HCT116 (cell line): ENCODE measurements at regions not wholly inside any gene's neighbourhood (a gene's known extent, or its start where the extent isn't known, plus 50 kb on each side); places are given as distances from the start of the nearest gene placed in this dataset.

Source experiments
- ATAC-seq: fragments of 200-7000 bp; cut with Tn5 transposase; 2 replicates; pipeline ENCODE4 v1.9.1; 2020; ENCODE audit warnings: mild to moderate bottlenecking, moderate library complexity
- BruUV-seq: library from RNA; stranded (reverse); fragments of 400-500 nt; replicated peaks from 2 replicates; lab custom pipeline; 2021; lab: Mats Ljungman, UMichigan
- CTCF ChIA-PET: fragments of 300-600 bp; sonication (Branson Sonifier 250); formaldehyde crosslinking; loops from one replicate; lab custom pipeline; 2021; ENCODE audit warnings: antibody characterized with exemption; lab: Charles Lee
- POLR2A ChIA-PET: fragments of 300-600, 350-600 bp; sonication (Branson Sonifier 250); formaldehyde crosslinking; loops from one replicate; lab custom pipeline; 2021; ENCODE audit warnings: antibody characterized with exemption; lab: Charles Lee
- RAD21 ChIA-PET, 2 experiments: fragments of 300-600 bp; sonication (Branson Sonifier 250); formaldehyde crosslinking; loops; one replicate each; lab custom pipeline; 2023; ENCODE audit warnings: low total read pairs in 2 of 2; ENCODE audit not compliant: uncharacterized antibody in 2 of 2, unreplicated experiment in 2 of 2, low non-redundant PET in 1 of 2; lab: Charles Lee
- DNase-seq: peaks from one replicate; pipeline ENCODE4 v3.0.0-alpha.2; 2010; ENCODE audit warnings: low read depth, low spot score
- H2AFZ ChIP-seq: fragments of 200-600 bp; shearing (Covaris generic), sonication (generic); 2 replicates; pipeline ENCODE4 v1.6.1; 2017; ENCODE audit warnings: low read depth, mixed run types, mixed read lengths, antibody characterized with exemption, low read length; ENCODE audit not compliant: poor library complexity, severe bottlenecking
- H3K27ac ChIP-seq: 2 replicates; pipeline ENCODE4 v1.5.1; 2012; ENCODE audit warnings: low read depth, low read length
- H3K27me3 ChIP-seq: fragments of 200-600 bp; sonication (generic); 2 replicates; pipeline ENCODE4 v1.6.1; 2016; ENCODE audit warnings: mixed run types, low read length, mixed read lengths; ENCODE audit not compliant: insufficient read depth
- H3K36me3 ChIP-seq, 2 experiments: fragments of 200-500 bp in 1 of 2; fragments of 200-600 bp in 1 of 2; sonication (Bioruptor generic) in 1 of 2; sonication (generic) in 1 of 2; 2 replicates each; pipeline versions ENCODE4 v1.5.1 to v1.6.1; 2014 to 2016; ENCODE audit warnings: low read length in 2 of 2, inconsistent platforms in 1 of 2, mixed read lengths in 1 of 2, mixed run types in 1 of 2; ENCODE audit not compliant: insufficient read depth in 2 of 2, control insufficient read depth in 1 of 2
- H3K4me1 ChIP-seq, 2 experiments: fragments of 200-600 bp in 1 of 2; sonication (generic) in 1 of 2; 2 replicates each; pipeline versions ENCODE4 v1.5.1 to v1.6.1; 2012 to 2017; ENCODE audit warnings: low read length in 2 of 2, inconsistent platforms in 1 of 2, mild to moderate bottlenecking in 1 of 2, mixed read lengths in 1 of 2, mixed run types in 1 of 2, moderate library complexity in 1 of 2; ENCODE audit not compliant: insufficient read depth in 2 of 2, control insufficient read depth in 1 of 2
- H3K4me2 ChIP-seq: fragments of 200-600 bp; sonication (generic); 2 replicates; pipeline ENCODE4 v1.6.1; 2017; ENCODE audit warnings: mixed run types, low read length, mixed read lengths
- H3K4me3 ChIP-seq, 2 experiments: fragments of 200-600 bp in 1 of 2; sonication (generic) in 1 of 2; replicated peaks in 1 of 2; 2 replicates each; pipeline ENCODE4 v1.5.1; 2011 to 2016; ENCODE audit warnings: low read length in 2 of 2, control low read depth in 1 of 2, low read depth in 1 of 2, mild to moderate bottlenecking in 1 of 2, mixed read lengths in 1 of 2, mixed run types in 1 of 2
- H3K79me2 ChIP-seq: fragments of 200-600 bp; sonication (generic); 2 replicates; pipeline ENCODE4 v1.6.1; 2017; ENCODE audit warnings: mild to moderate bottlenecking, mixed run types, low read length, moderate library complexity, mixed read lengths; ENCODE audit not compliant: insufficient read depth
- H3K9ac ChIP-seq: fragments of 200-600 bp; sonication (generic); 2 replicates; pipeline ENCODE4 v1.6.1; 2016; ENCODE audit warnings: low read length, mixed read lengths
- H3K9me2 ChIP-seq: fragments of 200-600 bp; sonication (generic), shearing (Covaris generic); 2 replicates; pipeline ENCODE4 v1.6.1; 2017; ENCODE audit warnings: mixed run types, mild to moderate bottlenecking, moderate library complexity; ENCODE audit not compliant: insufficient read depth
- H3K9me3 ChIP-seq, 2 experiments: fragments of 200-500 bp in 1 of 2; fragments of 200-600 bp in 1 of 2; sonication (Bioruptor generic) in 1 of 2; sonication (generic) in 1 of 2; 2 replicates each; pipeline ENCODE4 v1.6.1; 2014 to 2017; ENCODE audit warnings: low read length in 2 of 2, mixed read lengths in 2 of 2, inconsistent platforms in 1 of 2, low read depth in 1 of 2, mild to moderate bottlenecking in 1 of 2, mixed run types in 1 of 2, moderate library complexity in 1 of 2; ENCODE audit not compliant: control insufficient read depth in 1 of 2, insufficient read depth in 1 of 2
- H4K20me1 ChIP-seq: fragments of 200-600 bp; sonication (generic), shearing (Covaris generic); 2 replicates; pipeline ENCODE4 v1.6.1; 2017; ENCODE audit warnings: mixed run types, mild to moderate bottlenecking, moderate library complexity; ENCODE audit not compliant: insufficient read depth
- ATF3 ChIP-seq: IDR thresholded peaks from 2 replicates; pipeline ENCODE4 v1.6.1; 2012
- CEBPB ChIP-seq: IDR thresholded peaks from 2 replicates; pipeline ENCODE4 v1.6.1; 2012; ENCODE audit warnings: low read depth
- CTCF ChIP-seq, 3 experiments: fragments of 200-600 bp in 1 of 3; sonication (generic) in 1 of 3; IDR thresholded peaks in 2 of 3; conservative IDR thresholded peaks in 1 of 3; 2 replicates each; pipeline ENCODE4 v1.5.1; 2012 to 2017; ENCODE audit warnings: low read depth in 2 of 3, low read length in 2 of 3, antibody characterized with exemption in 1 of 3, borderline replicate concordance in 1 of 3, control low read depth in 1 of 3, mild to moderate bottlenecking in 1 of 3, mixed read lengths in 1 of 3, mixed run types in 1 of 3, moderate library complexity in 1 of 3; ENCODE audit not compliant: insufficient read depth in 1 of 3
- ELF1 ChIP-seq: IDR thresholded peaks from 2 replicates; pipeline ENCODE4 v1.6.1; 2012; ENCODE audit warnings: low read depth, borderline replicate concordance
- EZH2 ChIP-seq: fragments of 200-600 bp; sonication (generic); IDR thresholded peaks from 2 replicates; pipeline ENCODE4 v1.6.1; 2017; ENCODE audit warnings: antibody characterized with exemption, mixed run types
- EZH2phosphoT487 ChIP-seq: fragments of 200-600 bp; IDR thresholded peaks from 2 replicates; pipeline ENCODE4 v1.6.1; 2018; ENCODE audit warnings: antibody characterized with exemption, borderline replicate concordance
- FOSL1 ChIP-seq: IDR thresholded peaks from 2 replicates; pipeline ENCODE4 v1.6.1; 2012; ENCODE audit warnings: low read depth
- JUND ChIP-seq: IDR thresholded peaks from 2 replicates; pipeline ENCODE4 v1.6.1; 2012
- MAX ChIP-seq: IDR thresholded peaks from 2 replicates; pipeline ENCODE4 v1.6.1; 2012
- POLR2A ChIP-seq: IDR thresholded peaks from 2 replicates; pipeline ENCODE4 v1.7.0; 2011; ENCODE audit warnings: borderline replicate concordance; ENCODE audit not compliant: insufficient read depth, insufficient read length; ENCODE audit errors: extremely low read depth
- POLR2AphosphoS5 ChIP-seq: IDR thresholded peaks from 2 replicates; pipeline ENCODE4 v1.6.1; 2011; ENCODE audit warnings: mild to moderate bottlenecking, low read depth, low read length, moderate library complexity
- RAD21 ChIP-seq: IDR thresholded peaks from 2 replicates; pipeline ENCODE4 v1.6.1; 2012; ENCODE audit warnings: low read depth, mild to moderate bottlenecking
- REST ChIP-seq: IDR thresholded peaks from 2 replicates; pipeline ENCODE4 v1.6.1; 2012; ENCODE audit warnings: low read depth
- SIN3A ChIP-seq: IDR thresholded peaks from 2 replicates; pipeline ENCODE4 v1.6.1; 2012; ENCODE audit warnings: low read depth
- SP1 ChIP-seq: IDR thresholded peaks from 2 replicates; pipeline ENCODE4 v1.6.1; 2012; ENCODE audit warnings: low read depth
- SRF ChIP-seq: IDR thresholded peaks from 2 replicates; pipeline ENCODE4 v1.6.1; 2012; ENCODE audit warnings: low read depth
- YY1 ChIP-seq: IDR thresholded peaks from 2 replicates; pipeline ENCODE4 v1.6.1; 2011; ENCODE audit warnings: low read length, low read depth, moderate library complexity, mild to moderate bottlenecking; ENCODE audit not compliant: insufficient replicate concordance; ENCODE audit errors: extremely low read depth
- ZBTB33 ChIP-seq: IDR thresholded peaks from 2 replicates; pipeline ENCODE4 v1.6.1; 2011; ENCODE audit warnings: mild to moderate bottlenecking, low read length, moderate library complexity; ENCODE audit not compliant: insufficient replicate concordance; ENCODE audit errors: extremely low read depth
- ZFX ChIP-seq: fragments of 450-650 bp; IDR thresholded peaks from 2 replicates; pipeline ENCODE4 v1.6.1; 2017
- ZNF274 ChIP-seq: fragments of 200-500 bp; sonication (Bioruptor generic); IDR thresholded peaks from 2 replicates; pipeline ENCODE4 v1.6.1; 2014; ENCODE audit warnings: mild to moderate bottlenecking, low read depth, low read length, inconsistent platforms
- intact Hi-C: fragments of 100-400 bp; cut with micrococcal nuclease; formaldehyde crosslinking; loops from 2 replicates; pipeline ENCODE4 v1.10.0; 2022

GRCh38 chr1:215344539-215344938 is 222.6 kb upstream of the KCTD3 start:
- BruUV-seq: no TSS peak
- H3K79me2 ChIP-seq: no peaks in the 10 kb centered on the region
- no peaks in the 10 kb centered on the region for H3K4me1 ChIP-seq
- DNase-seq: no peak
- RAD21 ChIA-PET: no interaction called here
- H3K9ac ChIP-seq: no peak overlapping the region
- intact Hi-C loops: no loop called here
- H2AFZ ChIP-seq: no peak overlapping the region
- no peaks in the 10 kb centered on the region for H4K20me1 ChIP-seq
- POLR2A ChIA-PET: no interaction called here
- no peaks in the 10 kb centered on the region for H3K27me3 ChIP-seq
- no peaks in the 10 kb centered on the region for H3K36me3 ChIP-seq
- TF ChIP-seq JUND (no peak), SP1 (no peak), POLR2AphosphoS5 (no peak), ZNF274 (no peak), EZH2 (no peak), EZH2phosphoT487 (no peak), SIN3A (no peak), POLR2A (no peak), MAX (no peak), SRF (no peak), CEBPB (no peak), ATF3 (no peak), ELF1 (no peak), ZFX (no peak), CTCF (IDR thresholded peaks at IDR 0.05 in 2 of 3, conservative IDR thresholded peaks at IDR 0.05 in 1 of 3; ENCODE audit: borderline replicate concordance in 1 of 3, insufficient read depth in 1 of 3, low read depth in 2 of 3, low read length in 2 of 3) (no peak), ZBTB33 (no peak), FOSL1 (no peak), RAD21 (no peak), YY1 (no peak), REST (no peak)
- TF ChIP-seq, all 23 proteins: peak for 0
- CTCF ChIA-PET: no interaction called here
- no peaks in the 10 kb centered on the region for H3K9me2 ChIP-seq
- no peak for ATAC-seq
- no peak overlapping the region for H3K4me2 ChIP-seq
- H3K9me3 ChIP-seq: no peaks in the 10 kb centered on the region
- no peak overlapping the region for H3K27ac ChIP-seq
- H3K4me3 ChIP-seq: no peak overlapping the region
